NB4 (cell line): ENCODE measurements at regions not wholly inside any gene's neighbourhood (a gene's known extent, or its start where the extent isn't known, plus 50 kb on each side); places are given as distances from the start of the nearest gene placed in this dataset.

Experiments used
- DNase-seq: peaks from one replicate; pipeline ENCODE4 v3.0.0; 2010; ENCODE audit warnings: low read depth
- H3K4me3 ChIP-seq: one replicate; pipeline ENCODE4 v1.5.1; 2011; ENCODE audit warnings: mild to moderate bottlenecking, low read depth, low read length, moderate library complexity
- CTCF ChIP-seq: IDR thresholded peaks from one replicate; pipeline ENCODE4 v1.5.1; 2012; ENCODE audit warnings: low read depth, low read length
- MAX ChIP-seq: IDR thresholded peaks from 2 replicates; pipeline ENCODE4 v1.6.1; 2011; ENCODE audit warnings: low read depth, low read length
- MYC ChIP-seq: IDR thresholded peaks from 2 replicates; pipeline ENCODE4 v1.6.1; 2011; ENCODE audit warnings: low read depth, low read length
- POLR2A ChIP-seq: IDR thresholded peaks from 2 replicates; pipeline ENCODE4 v1.6.1; 2011; ENCODE audit warnings: mild to moderate bottlenecking; ENCODE audit not compliant: insufficient read length; ENCODE audit errors: extremely low read depth

GRCh38 chr14:21964180-21964579, 290.6 kb upstream of the OR4E1 start:
- no peak overlapping the region for H3K4me3 ChIP-seq
- no peak for DNase-seq
- TF ChIP-seq CTCF (no peak), POLR2A (no peak), MAX (no peak), MYC (no peak)

- no peak for DNase-seq
- H3K4me3 ChIP-seq: no peak overlapping the region
- TF ChIP-seq MAX (no peak), POLR2A (no peak), MYC (no peak), CTCF (no peak)
Observed at GRCh38 chr14:21960636-21961035, 287.0 kb upstream of the OR4E1 start.

- H3K4me3 ChIP-seq: no peak overlapping the region
- TF ChIP-seq POLR2A: no peak
- TF ChIP-seq MAX: no peak
- TF ChIP-seq MYC: no peak
- TF ChIP-seq CTCF: no peak
- DNase-seq: no peak
Observed at GRCh38 chr14:21941885-21942284, 268.3 kb upstream of the OR4E1 start.

- no peak for TF ChIP-seq MAX
- peak; percentile 49 for TF ChIP-seq CTCF
- TF ChIP-seq MYC: no peak
- no peak overlapping the region for H3K4me3 ChIP-seq
- peak; percentile 21 for DNase-seq
Observed at GRCh38 chr14:21940887-21941856, 267.6 kb upstream of the OR4E1 start.

- H3K4me3 ChIP-seq: no peak overlapping the region
- TF ChIP-seq POLR2A (no peak), CTCF (no peak), MYC (no peak), MAX (no peak)
- no peak for DNase-seq
Observed at GRCh38 chr14:21939836-21940235, 266.2 kb upstream of the OR4E1 start.
